ENCODE measurements at regions not wholly inside any gene's neighbourhood (a gene's known extent, or its start where the extent isn't known, plus 50 kb on each side); places are given as distances from the start of the nearest gene placed in this dataset.
"Not testable (repeated sequence)": the region's sequence is repeated elsewhere in the genome, so short reads cannot be mapped to it uniquely, and the experiment has no call there.

- DNase-seq (ENCODE audit: low spot score): no peak
These were observed 174.4 kb upstream of the MSX2 start for GRCh38 chr5:174550026-174550425.

DNA sequence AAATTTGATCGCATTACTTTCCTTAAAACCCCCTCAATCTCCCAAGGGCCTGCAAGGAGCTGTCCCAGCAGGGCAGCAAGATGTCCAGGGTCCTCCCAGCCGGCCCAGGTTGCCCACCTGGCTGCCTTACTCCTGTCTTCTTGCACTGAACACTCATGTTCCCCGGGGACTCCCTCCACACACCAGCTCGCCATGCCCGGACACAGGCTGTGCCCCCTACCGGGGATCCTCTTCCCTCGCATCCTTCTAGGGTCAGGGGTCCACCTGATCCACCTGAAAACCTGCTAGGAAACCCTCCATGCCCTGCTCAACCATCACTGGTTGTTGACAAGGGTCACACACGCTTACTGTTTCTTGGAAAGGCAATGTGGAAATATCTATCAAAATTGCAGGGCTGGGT, 172.0 kb upstream of the MSX2 start:
- DNase-seq (ENCODE audit: low spot score): peak; percentile 22

DNA sequence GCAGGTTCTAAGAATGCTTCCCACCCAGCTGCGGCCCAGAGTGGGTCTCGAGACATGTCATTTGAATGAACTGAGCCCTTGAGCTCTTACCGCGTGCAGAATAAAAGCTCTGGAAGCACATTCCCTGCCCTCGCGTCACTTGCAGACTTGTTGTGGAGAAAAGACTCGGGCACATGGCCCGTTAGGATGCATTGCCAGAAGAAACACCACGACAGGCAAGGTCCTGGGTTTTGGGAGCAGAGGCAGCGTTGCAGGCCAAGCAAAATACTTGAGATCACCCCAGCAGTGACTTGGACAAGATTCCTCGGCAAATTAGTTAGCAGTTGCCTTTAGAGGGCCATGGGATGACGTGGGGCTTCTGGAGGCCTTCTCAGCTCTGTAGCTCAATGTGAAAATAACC, 170.8 kb upstream of the MSX2 start:
- no peak for DNase-seq (ENCODE audit: low spot score)

- DNase-seq (ENCODE audit: low spot score): no peak
These were observed 168.7 kb upstream of the MSX2 start for GRCh38 chr5:174555726-174556125.

DNA sequence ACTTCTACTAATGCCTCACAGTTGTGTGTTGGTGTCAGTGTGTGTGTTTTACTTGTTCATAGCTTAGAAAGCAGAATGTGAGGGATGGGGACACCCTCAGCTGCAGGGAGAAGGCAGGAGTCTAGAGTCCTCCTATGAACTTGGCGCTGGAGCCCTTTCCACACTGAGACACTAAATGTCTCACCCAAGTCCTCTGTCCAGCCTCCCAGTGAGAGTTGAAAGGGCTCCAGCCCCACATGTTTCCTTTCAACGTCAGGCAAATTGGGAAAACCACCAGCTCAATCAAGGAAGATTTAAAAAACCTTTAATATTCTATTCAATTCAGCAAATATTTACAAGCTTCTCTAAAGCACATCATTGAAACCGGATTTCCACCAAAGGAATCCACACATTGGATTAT, 167.6 kb upstream of the MSX2 start:
- no peak for DNase-seq (ENCODE audit: low spot score)

- no peak for DNase-seq (ENCODE audit: low spot score)
These were observed 166.2 kb upstream of the MSX2 start for GRCh38 chr5:174558190-174558589.

DNA sequence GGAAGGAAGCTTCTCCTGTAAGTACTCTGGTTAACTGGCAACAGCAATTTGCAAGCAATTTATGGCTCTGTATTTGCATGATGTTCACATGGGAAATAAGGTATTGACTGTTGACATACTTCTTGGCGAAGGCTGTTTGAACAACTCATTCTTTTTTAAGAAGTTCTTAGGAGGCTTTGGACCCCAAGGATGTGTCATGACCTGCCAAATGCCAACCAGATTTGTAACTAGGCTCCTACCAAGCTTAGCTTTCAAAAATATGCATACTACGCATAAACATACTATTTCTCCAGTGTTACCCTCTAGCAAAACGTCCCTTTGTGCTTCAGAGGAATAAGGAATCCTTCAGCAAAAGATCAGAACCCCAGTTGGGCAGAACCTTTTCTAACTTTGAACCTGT, 165.2 kb upstream of the MSX2 start:
- DNase-seq (ENCODE audit: low spot score): no peak

- DNase-seq (ENCODE audit: low spot score): no peak
These were observed 164.8 kb upstream of the MSX2 start for GRCh38 chr5:174559566-174560090.

DNA sequence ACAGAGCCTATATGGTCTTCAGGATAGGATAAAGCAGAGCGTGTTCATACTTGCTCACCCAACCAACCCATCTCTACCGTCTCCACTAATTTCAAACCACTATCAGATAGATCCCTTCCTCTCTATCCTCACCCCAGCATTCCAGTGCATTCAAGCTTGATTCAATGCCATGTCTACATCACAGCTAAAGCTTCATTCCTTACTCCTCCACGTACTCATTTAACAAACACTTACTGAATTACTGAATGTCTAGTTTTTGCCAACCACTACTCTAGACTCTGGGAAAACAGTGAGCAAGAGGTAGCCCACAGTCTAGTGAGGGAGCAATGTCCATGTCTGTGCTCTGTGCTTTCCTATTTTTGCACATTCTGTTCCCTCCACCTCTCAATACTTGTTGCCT, 163.5 kb upstream of the MSX2 start:
- no peak for DNase-seq (ENCODE audit: low spot score)

GRCh38 chr5:174563040-174563439, 161.3 kb upstream of the MSX2 start:
- not testable (repeated sequence) for DNase-seq (ENCODE audit: low spot score)

DNA sequence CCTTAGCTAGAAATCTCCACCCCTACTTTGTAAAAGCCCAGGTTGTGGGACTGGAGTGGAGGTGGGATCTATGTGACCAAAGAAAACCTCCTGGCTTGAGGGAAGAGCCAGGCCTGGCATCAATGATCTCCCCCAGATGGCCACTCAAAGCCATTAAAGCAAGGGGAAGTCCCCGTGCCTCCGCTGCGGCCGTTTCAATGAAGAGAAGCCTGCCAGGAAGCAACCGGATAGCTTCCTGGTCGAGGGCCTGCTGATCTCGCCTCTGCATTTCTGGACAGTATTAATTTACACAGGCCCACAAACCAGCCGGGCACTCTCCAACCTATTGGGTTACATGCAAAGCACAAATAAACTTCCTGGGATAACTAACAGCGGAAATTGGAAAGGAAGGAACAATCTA, 160.5 kb upstream of the MSX2 start:
- peak; percentile 59 for DNase-seq (ENCODE audit: low spot score)

DNA sequence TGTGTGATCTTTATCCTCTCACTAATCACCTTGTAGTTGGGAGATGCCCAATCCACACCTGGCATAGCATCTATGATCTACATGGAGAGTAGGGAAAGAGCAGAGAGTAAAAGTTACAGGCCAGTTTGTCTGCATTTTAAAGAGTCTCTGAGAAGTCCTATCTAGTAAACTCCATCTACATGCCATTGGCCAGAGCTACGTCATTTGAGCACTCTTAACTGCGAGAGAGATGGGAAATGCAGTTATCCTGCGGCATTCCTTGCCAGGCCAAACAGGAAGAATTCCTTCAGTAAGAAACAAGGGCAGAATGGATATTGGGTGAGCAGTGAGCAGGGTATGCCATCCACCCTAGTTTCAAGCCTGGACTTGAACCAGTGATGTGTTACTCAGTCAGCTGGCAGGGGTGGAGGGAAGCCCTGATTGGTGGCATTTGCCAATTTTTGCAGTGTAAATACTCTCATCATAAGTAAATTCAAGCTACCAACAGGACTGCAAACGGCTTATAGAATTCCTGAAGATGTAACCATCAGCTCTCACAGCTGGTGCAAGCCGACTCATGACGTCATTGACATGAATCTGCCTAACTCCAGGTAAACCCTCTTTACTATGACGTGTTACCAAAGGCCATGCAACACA, 156.8 kb upstream of the MSX2 start:
- no peak for DNase-seq (ENCODE audit: low spot score)

- DNase-seq (ENCODE audit: low spot score): no peak
These were observed 153.7 kb upstream of the MSX2 start for GRCh38 chr5:174570662-174571061.

DNA sequence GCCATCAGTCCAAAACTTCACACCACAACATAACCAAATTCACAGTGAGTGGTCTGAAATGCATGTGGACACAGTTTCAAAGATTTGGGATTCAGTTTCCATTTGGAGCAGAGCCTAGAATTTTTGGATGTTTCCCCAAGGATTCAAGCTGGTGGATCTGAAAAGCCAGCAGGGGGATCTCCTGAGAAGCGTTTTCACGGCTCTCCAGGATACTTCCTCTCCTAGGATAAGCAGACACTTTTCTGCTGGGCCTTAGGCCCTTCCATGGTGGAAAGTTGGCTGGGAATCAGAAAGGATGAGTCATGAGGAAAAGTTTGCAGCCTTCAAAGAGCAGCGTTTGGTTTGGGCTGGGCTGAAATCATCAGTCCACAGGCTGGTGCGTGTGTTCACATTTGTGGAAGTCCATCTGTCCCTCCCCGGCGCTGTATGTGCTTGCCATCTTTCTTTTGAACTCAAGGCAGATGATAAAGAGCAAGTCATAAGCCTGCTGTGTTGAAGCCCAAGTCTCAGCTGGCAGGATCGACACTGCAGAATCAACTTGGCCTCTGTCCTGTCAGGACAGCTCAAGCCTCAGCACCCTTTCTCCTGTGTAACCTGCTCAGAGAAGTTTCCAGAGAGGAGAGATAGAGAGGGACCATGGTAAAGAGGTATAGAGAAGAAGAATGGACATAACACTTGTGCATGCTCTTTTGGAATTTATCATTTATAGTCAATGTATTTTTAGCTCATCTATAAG, 152.6 kb upstream of the MSX2 start:
- DNase-seq (ENCODE audit: low spot score): no peak

DNA sequence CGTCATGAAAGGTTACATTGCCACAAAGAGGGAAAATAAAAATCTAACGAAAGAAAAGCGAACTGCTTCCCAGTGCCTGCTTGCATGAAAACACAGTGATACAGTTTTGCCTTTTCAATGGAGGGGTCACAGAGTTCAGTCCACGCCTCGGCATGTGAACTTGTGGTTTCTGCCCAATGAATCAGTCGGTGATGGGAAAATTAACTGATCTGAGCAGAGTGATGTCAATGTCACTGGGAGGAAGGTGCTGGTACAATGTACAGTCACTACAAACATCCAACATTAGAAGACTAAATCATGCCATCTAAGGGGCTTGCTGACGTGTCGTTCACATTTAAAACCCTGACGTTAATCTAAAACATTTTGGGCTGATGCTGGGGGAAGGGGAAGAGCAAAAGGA, 151.8 kb upstream of the MSX2 start:
- no peak for DNase-seq (ENCODE audit: low spot score)

- DNase-seq (ENCODE audit: low spot score): peak; percentile 16
These were observed 151.0 kb upstream of the MSX2 start for GRCh38 chr5:174573221-174573994.

- DNase-seq (ENCODE audit: low spot score): no peak
These were observed 149.3 kb upstream of the MSX2 start for GRCh38 chr5:174575043-174575442.

DNA sequence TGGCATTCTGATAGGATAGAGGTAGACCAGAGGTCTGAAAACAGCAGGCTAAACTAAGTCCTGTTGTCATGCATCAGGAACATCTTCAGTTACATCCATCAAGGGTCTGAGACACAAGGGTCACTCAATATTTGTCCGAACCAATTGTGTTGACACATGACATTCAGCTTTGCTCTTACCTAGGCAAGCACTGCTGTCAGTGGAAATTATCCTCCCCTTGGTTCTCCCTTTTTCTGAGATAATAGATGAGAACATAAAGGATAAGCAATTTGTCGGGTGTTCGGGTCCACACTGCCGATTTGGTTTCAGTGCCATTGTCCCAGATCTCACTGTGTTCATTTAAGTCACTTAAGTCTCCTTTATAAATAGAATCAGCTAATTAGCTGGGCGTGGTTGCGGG, 148.3 kb upstream of the MSX2 start:
- DNase-seq (ENCODE audit: low spot score): no peak

- DNase-seq (ENCODE audit: low spot score): peak; percentile 38
These were observed 142.9 kb upstream of the MSX2 start for GRCh38 chr5:174581479-174581878.

DNA sequence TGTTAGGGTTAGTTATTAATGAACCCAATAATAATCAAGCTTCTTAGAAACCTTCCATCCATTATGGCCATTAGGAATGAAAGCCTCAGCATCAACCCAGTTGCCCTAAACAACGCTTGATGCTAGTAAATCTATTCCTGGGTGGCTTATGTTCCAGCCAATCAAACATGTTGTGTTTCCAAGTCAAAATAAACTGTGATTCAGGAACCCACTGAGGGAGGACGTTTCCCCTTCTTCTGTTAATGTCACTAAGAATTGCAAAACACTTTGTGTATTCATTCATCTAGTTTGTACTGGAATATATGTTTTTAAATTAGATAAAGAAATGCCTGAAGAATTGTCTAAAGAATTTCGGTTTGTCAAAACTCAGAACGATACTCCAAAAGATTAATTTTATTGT, 142.5 kb upstream of the MSX2 start:
- DNase-seq (ENCODE audit: low spot score): no peak

GRCh38 chr5:174583071-174583470, 141.3 kb upstream of the MSX2 start:
- no peak for DNase-seq (ENCODE audit: low spot score)

- no peak for DNase-seq (ENCODE audit: low spot score)
These were observed 138.9 kb upstream of the MSX2 start for GRCh38 chr5:174585472-174585871.

GRCh38 chr5:174586163-174586562, 138.2 kb upstream of the MSX2 start:
- DNase-seq (ENCODE audit: low spot score): not testable (repeated sequence)

All from SK-N-DZ (cell line).